Epithelial cell of esophagus (primary cell): ENCODE measurements at regions not wholly inside any gene's neighbourhood (a gene's known extent, or its start where the extent isn't known, plus 50 kb on each side); places are given as distances from the start of the nearest gene placed in this dataset.

Experiments
- DNase-seq: peaks from one replicate; pipeline ENCODE4 v3.0.0; 2010; ENCODE audit warnings: low read depth
- H3K4me3 ChIP-seq: 2 replicates; pipeline ENCODE4 v1.5.1; 2011; ENCODE audit warnings: mild to moderate bottlenecking, low read length, control low read depth
- CTCF ChIP-seq: IDR thresholded peaks from 2 replicates; pipeline ENCODE4 v1.5.1; 2011; ENCODE audit warnings: low read depth, mild to moderate bottlenecking, low read length, control low read depth, inconsistent platforms; ENCODE audit not compliant: insufficient read depth; ENCODE audit errors: missing control alignments

DNA sequence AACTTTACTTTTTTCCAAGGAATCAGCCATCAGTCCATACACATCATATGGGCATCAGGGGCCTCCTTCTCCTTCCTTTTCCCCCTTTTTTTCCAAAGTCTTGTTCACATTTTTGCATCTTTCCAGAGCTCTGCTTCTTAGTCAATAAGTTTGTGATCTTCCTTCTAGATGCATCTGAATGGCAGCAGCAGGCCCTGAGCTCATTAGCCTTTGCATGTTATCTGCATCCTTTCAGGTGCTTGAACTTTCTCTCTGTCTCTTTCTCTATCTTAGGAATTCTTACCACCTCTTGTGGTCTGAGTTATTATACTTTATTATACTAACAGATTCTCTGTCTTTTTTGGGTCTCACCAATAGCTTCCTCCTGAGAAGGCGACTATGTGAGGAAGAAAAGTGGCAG, 312.4 kb upstream of the FANCL start:
- no peak for DNase-seq
- H3K4me3 ChIP-seq, result no peak overlapping the region
- TF ChIP-seq CTCF, result no peak

DNA sequence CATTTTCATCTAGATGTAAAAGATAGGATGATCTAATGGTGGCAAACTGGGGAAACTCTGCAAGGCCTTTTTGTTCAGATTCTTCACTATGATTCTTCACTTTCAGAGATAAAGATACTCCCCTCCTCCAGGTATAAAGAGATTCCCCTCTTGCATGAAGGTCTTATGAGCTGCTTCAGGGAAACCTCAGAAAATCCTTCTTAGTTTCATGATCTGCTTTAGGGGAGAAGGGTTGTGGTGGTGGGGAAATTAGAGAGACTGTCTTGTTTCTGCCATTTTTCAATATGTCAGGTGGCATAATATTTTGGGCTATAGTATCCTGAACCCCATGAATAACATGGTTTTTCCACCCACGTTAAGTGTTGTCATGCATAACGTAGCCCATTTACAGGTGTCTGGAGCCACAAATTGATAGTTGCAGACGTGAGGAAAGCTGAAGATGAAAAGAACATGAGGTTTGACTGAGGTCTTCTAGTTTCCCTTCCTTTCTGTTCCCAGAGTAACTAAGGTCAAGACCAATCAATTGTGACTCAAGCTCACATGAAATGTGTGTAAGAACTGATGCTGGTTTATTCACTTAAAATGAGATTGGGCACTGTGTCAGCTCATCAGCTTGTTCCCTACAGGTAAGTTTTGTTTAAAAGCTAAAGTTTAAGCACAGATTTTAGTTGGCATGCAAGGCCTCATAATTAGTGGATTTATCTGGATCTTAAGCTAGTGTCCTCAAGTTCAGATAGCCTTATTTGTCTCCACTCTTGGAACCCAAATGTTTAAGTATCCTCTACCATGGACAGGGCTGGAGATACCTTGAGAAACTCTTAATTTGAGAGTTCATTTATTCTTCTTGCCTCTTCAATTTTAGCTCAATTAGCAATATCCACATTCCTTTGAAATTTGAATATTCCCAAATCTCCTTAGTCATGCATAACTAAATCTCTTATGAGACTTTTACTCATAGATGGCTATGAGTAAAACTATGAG, 304.5 kb upstream of the FANCL start:
- DNase-seq, result no peak
- no peak overlapping the region for H3K4me3 ChIP-seq
- no peak for TF ChIP-seq CTCF

- TF ChIP-seq CTCF, result no peak
- no peak overlapping the region for H3K4me3 ChIP-seq
- DNase-seq, result no peak
Observed at GRCh38 chr2:58543442-58543841, 302.3 kb upstream of the FANCL start.

DNA sequence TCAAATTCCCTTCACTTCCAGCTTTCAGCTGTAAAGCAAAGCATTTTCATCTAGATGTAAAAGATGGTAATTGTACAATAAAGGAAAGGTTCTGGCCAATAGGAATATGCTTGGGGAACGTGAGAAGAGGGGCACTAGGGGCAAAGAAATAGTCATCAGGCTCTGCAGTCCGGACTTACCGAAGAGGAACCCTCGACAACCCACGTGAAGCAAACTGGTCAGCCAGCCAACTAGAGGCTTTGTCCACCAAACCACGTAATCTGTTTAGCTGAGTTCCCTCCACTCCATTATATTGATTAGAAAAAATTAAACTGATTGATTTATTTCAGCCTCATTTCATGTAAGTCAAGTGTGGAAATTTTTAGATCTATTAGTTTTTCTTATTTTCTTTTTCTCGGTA, 300.4 kb upstream of the FANCL start:
- H3K4me3 ChIP-seq, result no peak overlapping the region
- no peak for DNase-seq
- TF ChIP-seq CTCF, result no peak

DNA sequence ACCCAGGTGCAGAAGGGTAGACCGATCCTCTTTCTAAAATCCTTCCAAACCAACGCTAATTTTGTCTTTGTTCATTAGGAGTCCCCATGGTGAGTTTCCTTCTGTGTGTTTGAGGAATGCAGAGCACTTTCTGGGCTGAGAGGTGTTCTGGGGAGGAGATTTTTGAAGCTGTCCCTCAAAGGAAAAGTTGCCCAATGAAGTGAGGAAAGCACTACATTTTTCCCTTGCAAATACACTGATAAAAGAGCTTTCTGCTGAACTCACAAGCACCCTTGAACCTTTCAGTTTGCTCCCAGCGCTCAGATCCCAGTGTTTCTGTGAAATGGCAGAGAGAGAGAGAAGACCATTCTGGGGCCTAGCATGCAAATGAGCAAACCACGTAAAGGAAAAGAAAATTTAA, 299.6 kb upstream of the FANCL start:
- no peak overlapping the region for H3K4me3 ChIP-seq
- TF ChIP-seq CTCF, result no peak
- no peak for DNase-seq

- H3K4me3 ChIP-seq, result no peak overlapping the region
- TF ChIP-seq CTCF, result no peak
- peak; percentile 78 for DNase-seq
Observed at GRCh38 chr2:58539973-58540372, 298.8 kb upstream of the FANCL start.

GRCh38 chr2:58535990-58536389, 294.9 kb upstream of the FANCL start:
- no peak for DNase-seq
- no peak overlapping the region for H3K4me3 ChIP-seq
- TF ChIP-seq CTCF, result no peak
